HCT116 (cell line): ENCODE measurements at regions not wholly inside any gene's neighbourhood (a gene's known extent, or its start where the extent isn't known, plus 50 kb on each side); places are given as distances from the start of the nearest gene placed in this dataset.

Source experiments
- ATAC-seq: fragments of 200-7000 bp; cut with Tn5 transposase; 2 replicates; pipeline ENCODE4 v1.9.1; 2020; ENCODE audit warnings: mild to moderate bottlenecking, moderate library complexity
- BruUV-seq: library from RNA; stranded (reverse); fragments of 400-500 nt; replicated peaks from 2 replicates; lab custom pipeline; 2021; lab: Mats Ljungman, UMichigan
- CTCF ChIA-PET: fragments of 300-600 bp; sonication (Branson Sonifier 250); formaldehyde crosslinking; loops from one replicate; lab custom pipeline; 2021; ENCODE audit warnings: antibody characterized with exemption; lab: Charles Lee
- POLR2A ChIA-PET: fragments of 300-600, 350-600 bp; sonication (Branson Sonifier 250); formaldehyde crosslinking; loops from one replicate; lab custom pipeline; 2021; ENCODE audit warnings: antibody characterized with exemption; lab: Charles Lee
- RAD21 ChIA-PET, 2 experiments: fragments of 300-600 bp; sonication (Branson Sonifier 250); formaldehyde crosslinking; loops; one replicate each; lab custom pipeline; 2023; ENCODE audit warnings: low total read pairs in 2 of 2; ENCODE audit not compliant: uncharacterized antibody in 2 of 2, unreplicated experiment in 2 of 2, low non-redundant PET in 1 of 2; lab: Charles Lee
- DNase-seq: peaks from one replicate; pipeline ENCODE4 v3.0.0-alpha.2; 2010; ENCODE audit warnings: low read depth, low spot score
- H2AFZ ChIP-seq: fragments of 200-600 bp; shearing (Covaris generic), sonication (generic); 2 replicates; pipeline ENCODE4 v1.6.1; 2017; ENCODE audit warnings: low read depth, mixed run types, mixed read lengths, antibody characterized with exemption, low read length; ENCODE audit not compliant: poor library complexity, severe bottlenecking
- H3K27ac ChIP-seq: 2 replicates; pipeline ENCODE4 v1.5.1; 2012; ENCODE audit warnings: low read depth, low read length
- H3K27me3 ChIP-seq: fragments of 200-600 bp; sonication (generic); 2 replicates; pipeline ENCODE4 v1.6.1; 2016; ENCODE audit warnings: mixed run types, low read length, mixed read lengths; ENCODE audit not compliant: insufficient read depth
- H3K36me3 ChIP-seq, 2 experiments: fragments of 200-500 bp in 1 of 2; fragments of 200-600 bp in 1 of 2; sonication (Bioruptor generic) in 1 of 2; sonication (generic) in 1 of 2; 2 replicates each; pipeline versions ENCODE4 v1.5.1 to v1.6.1; 2014 to 2016; ENCODE audit warnings: low read length in 2 of 2, inconsistent platforms in 1 of 2, mixed read lengths in 1 of 2, mixed run types in 1 of 2; ENCODE audit not compliant: insufficient read depth in 2 of 2, control insufficient read depth in 1 of 2
- H3K4me1 ChIP-seq, 2 experiments: fragments of 200-600 bp in 1 of 2; sonication (generic) in 1 of 2; 2 replicates each; pipeline versions ENCODE4 v1.5.1 to v1.6.1; 2012 to 2017; ENCODE audit warnings: low read length in 2 of 2, inconsistent platforms in 1 of 2, mild to moderate bottlenecking in 1 of 2, mixed read lengths in 1 of 2, mixed run types in 1 of 2, moderate library complexity in 1 of 2; ENCODE audit not compliant: insufficient read depth in 2 of 2, control insufficient read depth in 1 of 2
- H3K4me2 ChIP-seq: fragments of 200-600 bp; sonication (generic); 2 replicates; pipeline ENCODE4 v1.6.1; 2017; ENCODE audit warnings: mixed run types, low read length, mixed read lengths
- H3K4me3 ChIP-seq, 2 experiments: fragments of 200-600 bp in 1 of 2; sonication (generic) in 1 of 2; replicated peaks in 1 of 2; 2 replicates each; pipeline ENCODE4 v1.5.1; 2011 to 2016; ENCODE audit warnings: low read length in 2 of 2, control low read depth in 1 of 2, low read depth in 1 of 2, mild to moderate bottlenecking in 1 of 2, mixed read lengths in 1 of 2, mixed run types in 1 of 2
- H3K79me2 ChIP-seq: fragments of 200-600 bp; sonication (generic); 2 replicates; pipeline ENCODE4 v1.6.1; 2017; ENCODE audit warnings: mild to moderate bottlenecking, mixed run types, low read length, moderate library complexity, mixed read lengths; ENCODE audit not compliant: insufficient read depth
- H3K9ac ChIP-seq: fragments of 200-600 bp; sonication (generic); 2 replicates; pipeline ENCODE4 v1.6.1; 2016; ENCODE audit warnings: low read length, mixed read lengths
- H3K9me2 ChIP-seq: fragments of 200-600 bp; sonication (generic), shearing (Covaris generic); 2 replicates; pipeline ENCODE4 v1.6.1; 2017; ENCODE audit warnings: mixed run types, mild to moderate bottlenecking, moderate library complexity; ENCODE audit not compliant: insufficient read depth
- H3K9me3 ChIP-seq, 2 experiments: fragments of 200-500 bp in 1 of 2; fragments of 200-600 bp in 1 of 2; sonication (Bioruptor generic) in 1 of 2; sonication (generic) in 1 of 2; 2 replicates each; pipeline ENCODE4 v1.6.1; 2014 to 2017; ENCODE audit warnings: low read length in 2 of 2, mixed read lengths in 2 of 2, inconsistent platforms in 1 of 2, low read depth in 1 of 2, mild to moderate bottlenecking in 1 of 2, mixed run types in 1 of 2, moderate library complexity in 1 of 2; ENCODE audit not compliant: control insufficient read depth in 1 of 2, insufficient read depth in 1 of 2
- H4K20me1 ChIP-seq: fragments of 200-600 bp; sonication (generic), shearing (Covaris generic); 2 replicates; pipeline ENCODE4 v1.6.1; 2017; ENCODE audit warnings: mixed run types, mild to moderate bottlenecking, moderate library complexity; ENCODE audit not compliant: insufficient read depth
- CBX3 ChIP-seq: IDR thresholded peaks from 2 replicates; pipeline ENCODE4 v1.6.1; 2012; ENCODE audit warnings: low read depth
- CEBPB ChIP-seq: IDR thresholded peaks from 2 replicates; pipeline ENCODE4 v1.6.1; 2012; ENCODE audit warnings: low read depth
- EGR1 ChIP-seq: IDR thresholded peaks from 2 replicates; pipeline ENCODE4 v1.6.1; 2012; ENCODE audit warnings: low read depth
- JUND ChIP-seq: IDR thresholded peaks from 2 replicates; pipeline ENCODE4 v1.6.1; 2012
- POLR2A ChIP-seq: IDR thresholded peaks from 2 replicates; pipeline ENCODE4 v1.7.0; 2011; ENCODE audit warnings: borderline replicate concordance; ENCODE audit not compliant: insufficient read depth, insufficient read length; ENCODE audit errors: extremely low read depth
- POLR2AphosphoS5 ChIP-seq: IDR thresholded peaks from 2 replicates; pipeline ENCODE4 v1.6.1; 2011; ENCODE audit warnings: mild to moderate bottlenecking, low read depth, low read length, moderate library complexity
- SIN3A ChIP-seq: IDR thresholded peaks from 2 replicates; pipeline ENCODE4 v1.6.1; 2012; ENCODE audit warnings: low read depth
- YY1 ChIP-seq: IDR thresholded peaks from 2 replicates; pipeline ENCODE4 v1.6.1; 2011; ENCODE audit warnings: low read length, low read depth, moderate library complexity, mild to moderate bottlenecking; ENCODE audit not compliant: insufficient replicate concordance; ENCODE audit errors: extremely low read depth
- ZFX ChIP-seq: fragments of 450-650 bp; IDR thresholded peaks from 2 replicates; pipeline ENCODE4 v1.6.1; 2017
- ZNF274 ChIP-seq: fragments of 200-500 bp; sonication (Bioruptor generic); IDR thresholded peaks from 2 replicates; pipeline ENCODE4 v1.6.1; 2014; ENCODE audit warnings: mild to moderate bottlenecking, low read depth, low read length, inconsistent platforms
- intact Hi-C: fragments of 100-400 bp; cut with micrococcal nuclease; formaldehyde crosslinking; loops from 2 replicates; pipeline ENCODE4 v1.10.0; 2022
- TF ChIP-seq, protein P1 (sequence below), 3 experiments: fragments of 200-600 bp in 1 of 3; sonication (generic) in 1 of 3; IDR thresholded peaks in 2 of 3; conservative IDR thresholded peaks in 1 of 3; 2 replicates each; pipeline ENCODE4 v1.5.1; 2012 to 2017; ENCODE audit warnings: low read depth in 2 of 3, low read length in 2 of 3, antibody characterized with exemption in 1 of 3, borderline replicate concordance in 1 of 3, control low read depth in 1 of 3, mild to moderate bottlenecking in 1 of 3, mixed read lengths in 1 of 3, mixed run types in 1 of 3, moderate library complexity in 1 of 3; ENCODE audit not compliant: insufficient read depth in 1 of 3
- TF ChIP-seq, protein P2 (sequence below): IDR thresholded peaks from 2 replicates; pipeline ENCODE4 v1.6.1; 2011; ENCODE audit warnings: mild to moderate bottlenecking, low read length, moderate library complexity; ENCODE audit not compliant: insufficient replicate concordance; ENCODE audit errors: extremely low read depth

GRCh38 chr11:31910950-31911576, 99.9 kb upstream of the PAX6 start:
- Histone ChIP-seq H3K27me3 (peaks cover 10% of the 10 kb centered on the region; the same call in 1 of the 2 replicates), H3K9ac (no peak overlapping the region), H3K4me2 (no peak overlapping the region), H3K27ac (no peak overlapping the region), H3K9me2 (no peaks in the 10 kb centered on the region), H3K4me3 (no peak overlapping the region), H4K20me1 (no peaks in the 10 kb centered on the region), H3K9me3 (no peaks in the 10 kb centered on the region), H3K79me2 (no peaks in the 10 kb centered on the region), H2AFZ (no peak overlapping the region), H3K36me3 (no peaks in the 10 kb centered on the region), H3K4me1 (no peaks in the 10 kb centered on the region)
- ChIA-PET CTCF (no interaction called here), POLR2A (no interaction called here), RAD21 (no interaction called here)
- ATAC-seq, result no peak
- no peak for DNase-seq
- BruUV-seq, result no TSS peak
- no peak for TF ChIP-seq EGR1
- TF ChIP-seq, protein P1, sequence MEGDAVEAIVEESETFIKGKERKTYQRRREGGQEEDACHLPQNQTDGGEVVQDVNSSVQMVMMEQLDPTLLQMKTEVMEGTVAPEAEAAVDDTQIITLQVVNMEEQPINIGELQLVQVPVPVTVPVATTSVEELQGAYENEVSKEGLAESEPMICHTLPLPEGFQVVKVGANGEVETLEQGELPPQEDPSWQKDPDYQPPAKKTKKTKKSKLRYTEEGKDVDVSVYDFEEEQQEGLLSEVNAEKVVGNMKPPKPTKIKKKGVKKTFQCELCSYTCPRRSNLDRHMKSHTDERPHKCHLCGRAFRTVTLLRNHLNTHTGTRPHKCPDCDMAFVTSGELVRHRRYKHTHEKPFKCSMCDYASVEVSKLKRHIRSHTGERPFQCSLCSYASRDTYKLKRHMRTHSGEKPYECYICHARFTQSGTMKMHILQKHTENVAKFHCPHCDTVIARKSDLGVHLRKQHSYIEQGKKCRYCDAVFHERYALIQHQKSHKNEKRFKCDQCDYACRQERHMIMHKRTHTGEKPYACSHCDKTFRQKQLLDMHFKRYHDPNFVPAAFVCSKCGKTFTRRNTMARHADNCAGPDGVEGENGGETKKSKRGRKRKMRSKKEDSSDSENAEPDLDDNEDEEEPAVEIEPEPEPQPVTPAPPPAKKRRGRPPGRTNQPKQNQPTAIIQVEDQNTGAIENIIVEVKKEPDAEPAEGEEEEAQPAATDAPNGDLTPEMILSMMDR (IDR thresholded peaks at IDR 0.05 in 2 of 3, conservative IDR thresholded peaks at IDR 0.05 in 1 of 3; ENCODE audit: borderline replicate concordance in 1 of 3, insufficient read depth in 1 of 3, low read depth in 2 of 3, low read length in 2 of 3), result no peak
- no peak for TF ChIP-seq YY1
- TF ChIP-seq CEBPB, result no peak
- no peak for TF ChIP-seq ZFX
- TF ChIP-seq CBX3, result no peak
- TF ChIP-seq ZNF274, result no peak
- TF ChIP-seq, protein P2, sequence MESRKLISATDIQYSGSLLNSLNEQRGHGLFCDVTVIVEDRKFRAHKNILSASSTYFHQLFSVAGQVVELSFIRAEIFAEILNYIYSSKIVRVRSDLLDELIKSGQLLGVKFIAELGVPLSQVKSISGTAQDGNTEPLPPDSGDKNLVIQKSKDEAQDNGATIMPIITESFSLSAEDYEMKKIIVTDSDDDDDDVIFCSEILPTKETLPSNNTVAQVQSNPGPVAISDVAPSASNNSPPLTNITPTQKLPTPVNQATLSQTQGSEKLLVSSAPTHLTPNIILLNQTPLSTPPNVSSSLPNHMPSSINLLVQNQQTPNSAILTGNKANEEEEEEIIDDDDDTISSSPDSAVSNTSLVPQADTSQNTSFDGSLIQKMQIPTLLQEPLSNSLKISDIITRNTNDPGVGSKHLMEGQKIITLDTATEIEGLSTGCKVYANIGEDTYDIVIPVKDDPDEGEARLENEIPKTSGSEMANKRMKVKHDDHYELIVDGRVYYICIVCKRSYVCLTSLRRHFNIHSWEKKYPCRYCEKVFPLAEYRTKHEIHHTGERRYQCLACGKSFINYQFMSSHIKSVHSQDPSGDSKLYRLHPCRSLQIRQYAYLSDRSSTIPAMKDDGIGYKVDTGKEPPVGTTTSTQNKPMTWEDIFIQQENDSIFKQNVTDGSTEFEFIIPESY, result no peak
- TF ChIP-seq POLR2A, result no peak
- TF ChIP-seq SIN3A, result no peak
- no peak for TF ChIP-seq POLR2AphosphoS5
- TF ChIP-seq JUND, result no peak
- intact Hi-C loops, result no loop called here
